SU-DHL-6 (cell line): ENCODE measurements at regions not wholly inside any gene's neighbourhood (a gene's known extent, or its start where the extent isn't known, plus 50 kb on each side); places are given as distances from the start of the nearest gene placed in this dataset.
"Not testable (repeated sequence)": the region's sequence is repeated elsewhere in the genome, so short reads cannot be mapped to it uniquely, and the experiment has no call there.

Experiments used
- CTCF ChIP-seq: fragments of 200-600 bp; sonication (generic); IDR thresholded peaks from one replicate; pipeline ENCODE4 v1.5.1; 2017; ENCODE audit warnings: antibody characterized with exemption, mild to moderate bottlenecking, low read length, moderate library complexity; ENCODE audit not compliant: insufficient read depth, poor library complexity, severe bottlenecking
- EZH2phosphoT487 ChIP-seq: fragments of 200-600 bp; sonication (generic), shearing (Covaris generic); conservative IDR thresholded peaks from 2 replicates; pipeline ENCODE4 v1.6.1; 2018; ENCODE audit warnings: mild to moderate bottlenecking, antibody characterized with exemption, low read length, moderate library complexity, mixed read lengths

GRCh38 chr4:12109056-12109455 lies 680.4 kb upstream of the HS3ST1 start:
- TF ChIP-seq CTCF, EZH2phosphoT487: not testable (repeated sequence)
